ENCODE measurements at regions not wholly inside any gene's neighbourhood (a gene's known extent, or its start where the extent isn't known, plus 50 kb on each side); places are given as distances from the start of the nearest gene placed in this dataset.

- no peak for TF ChIP-seq POLR2AphosphoS5 (IDR thresholded peaks at IDR 0.05)
- TF ChIP-seq, protein P1, sequence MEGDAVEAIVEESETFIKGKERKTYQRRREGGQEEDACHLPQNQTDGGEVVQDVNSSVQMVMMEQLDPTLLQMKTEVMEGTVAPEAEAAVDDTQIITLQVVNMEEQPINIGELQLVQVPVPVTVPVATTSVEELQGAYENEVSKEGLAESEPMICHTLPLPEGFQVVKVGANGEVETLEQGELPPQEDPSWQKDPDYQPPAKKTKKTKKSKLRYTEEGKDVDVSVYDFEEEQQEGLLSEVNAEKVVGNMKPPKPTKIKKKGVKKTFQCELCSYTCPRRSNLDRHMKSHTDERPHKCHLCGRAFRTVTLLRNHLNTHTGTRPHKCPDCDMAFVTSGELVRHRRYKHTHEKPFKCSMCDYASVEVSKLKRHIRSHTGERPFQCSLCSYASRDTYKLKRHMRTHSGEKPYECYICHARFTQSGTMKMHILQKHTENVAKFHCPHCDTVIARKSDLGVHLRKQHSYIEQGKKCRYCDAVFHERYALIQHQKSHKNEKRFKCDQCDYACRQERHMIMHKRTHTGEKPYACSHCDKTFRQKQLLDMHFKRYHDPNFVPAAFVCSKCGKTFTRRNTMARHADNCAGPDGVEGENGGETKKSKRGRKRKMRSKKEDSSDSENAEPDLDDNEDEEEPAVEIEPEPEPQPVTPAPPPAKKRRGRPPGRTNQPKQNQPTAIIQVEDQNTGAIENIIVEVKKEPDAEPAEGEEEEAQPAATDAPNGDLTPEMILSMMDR (IDR thresholded peaks at IDR 0.05): no peak
These were observed 50.9 kb upstream of the TM9SF2 start for GRCh38 chr13:99450416-99450815.
